Tibial nerve (tissue), 4 donors: ENCODE measurements at regions not wholly inside any gene's neighbourhood (a gene's known extent, or its start where the extent isn't known, plus 50 kb on each side); places are given as distances from the start of the nearest gene placed in this dataset.

Experiments
- CTCF ChIP-seq, 5 experiments: fragments of 200-600 bp in 3 of 5; fragments of 450-650 bp in 2 of 5; sonication (generic) in 3 of 5; IDR thresholded peaks; one replicate each; pipeline ENCODE4 v1.5.1; 2016 to 2019; ENCODE audit warnings: antibody characterized with exemption in 5 of 5, mild to moderate bottlenecking in 3 of 5, moderate library complexity in 2 of 5
- EP300 ChIP-seq, 2 donors: sonication (generic); formaldehyde crosslinking; IDR thresholded peaks; one replicate each; pipeline ENCODE4 v1.6.1; 2017; ENCODE audit warnings: antibody characterized with exemption in 2 of 2, mild to moderate bottlenecking in 1 of 2

DNA sequence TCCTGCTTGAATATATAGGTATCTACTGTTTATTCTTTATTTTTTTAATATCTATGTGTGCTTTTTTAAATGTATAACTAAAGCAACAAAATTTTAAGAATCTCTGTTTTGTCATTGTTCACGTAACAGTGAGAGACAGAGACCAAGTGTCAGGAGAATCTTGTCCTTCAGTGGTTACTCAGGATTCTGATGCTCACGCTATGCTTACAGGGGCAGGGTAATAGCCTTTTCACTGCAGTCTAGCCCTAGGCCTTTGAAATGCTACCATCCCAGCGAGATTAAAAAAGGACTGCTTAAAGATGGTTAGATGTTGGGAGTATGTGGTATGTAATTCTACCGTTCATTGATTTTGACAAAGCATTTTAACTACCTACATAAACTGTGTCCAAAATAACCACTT, 71.6 kb upstream of the EGFR start:
- TF ChIP-seq CTCF (IDR thresholded peaks at IDR 0.05) (no peak), EP300 (IDR thresholded peaks at IDR 0.05) (no peak)
